A549 (cell line): ENCODE measurements at regions not wholly inside any gene's neighbourhood (a gene's known extent, or its start where the extent isn't known, plus 50 kb on each side); places are given as distances from the start of the nearest gene placed in this dataset.

ENCODE experiments used
- CHD4 ChIP-seq: fragments of 200-600 bp; sonication (generic); IDR thresholded peaks from 2 replicates; pipeline ENCODE4 v1.6.1; 2016; ENCODE audit warnings: antibody characterized with exemption, mild to moderate bottlenecking, borderline replicate concordance
- TF ChIP-seq, protein P1 (sequence below): fragments of 200-600 bp; sonication (generic); IDR thresholded peaks from 2 replicates; pipeline ENCODE4 v1.6.1; 2016; ENCODE audit warnings: antibody characterized with exemption, mild to moderate bottlenecking, moderate library complexity

DNA sequence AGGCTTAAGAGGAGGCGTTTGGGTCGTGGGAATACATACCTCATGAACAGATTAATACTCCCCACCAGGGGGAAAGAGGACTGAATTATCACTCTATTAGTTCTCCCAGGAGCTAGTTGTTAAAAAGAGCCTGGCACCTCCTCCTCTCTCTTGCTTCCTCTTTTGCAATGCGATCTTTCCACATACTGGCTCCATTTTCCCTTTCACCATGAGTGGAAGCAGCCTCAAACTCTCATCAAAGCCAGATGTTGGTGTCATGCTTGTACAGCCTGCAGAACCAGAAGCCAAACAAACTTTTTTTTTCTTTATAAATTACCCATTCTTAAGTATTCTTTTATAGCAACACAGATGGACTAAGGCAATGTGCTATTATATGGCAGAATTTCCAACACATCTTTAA is 258.5 kb downstream of the FAM76B start:
- no peak for TF ChIP-seq CHD4
- TF ChIP-seq, protein P1, sequence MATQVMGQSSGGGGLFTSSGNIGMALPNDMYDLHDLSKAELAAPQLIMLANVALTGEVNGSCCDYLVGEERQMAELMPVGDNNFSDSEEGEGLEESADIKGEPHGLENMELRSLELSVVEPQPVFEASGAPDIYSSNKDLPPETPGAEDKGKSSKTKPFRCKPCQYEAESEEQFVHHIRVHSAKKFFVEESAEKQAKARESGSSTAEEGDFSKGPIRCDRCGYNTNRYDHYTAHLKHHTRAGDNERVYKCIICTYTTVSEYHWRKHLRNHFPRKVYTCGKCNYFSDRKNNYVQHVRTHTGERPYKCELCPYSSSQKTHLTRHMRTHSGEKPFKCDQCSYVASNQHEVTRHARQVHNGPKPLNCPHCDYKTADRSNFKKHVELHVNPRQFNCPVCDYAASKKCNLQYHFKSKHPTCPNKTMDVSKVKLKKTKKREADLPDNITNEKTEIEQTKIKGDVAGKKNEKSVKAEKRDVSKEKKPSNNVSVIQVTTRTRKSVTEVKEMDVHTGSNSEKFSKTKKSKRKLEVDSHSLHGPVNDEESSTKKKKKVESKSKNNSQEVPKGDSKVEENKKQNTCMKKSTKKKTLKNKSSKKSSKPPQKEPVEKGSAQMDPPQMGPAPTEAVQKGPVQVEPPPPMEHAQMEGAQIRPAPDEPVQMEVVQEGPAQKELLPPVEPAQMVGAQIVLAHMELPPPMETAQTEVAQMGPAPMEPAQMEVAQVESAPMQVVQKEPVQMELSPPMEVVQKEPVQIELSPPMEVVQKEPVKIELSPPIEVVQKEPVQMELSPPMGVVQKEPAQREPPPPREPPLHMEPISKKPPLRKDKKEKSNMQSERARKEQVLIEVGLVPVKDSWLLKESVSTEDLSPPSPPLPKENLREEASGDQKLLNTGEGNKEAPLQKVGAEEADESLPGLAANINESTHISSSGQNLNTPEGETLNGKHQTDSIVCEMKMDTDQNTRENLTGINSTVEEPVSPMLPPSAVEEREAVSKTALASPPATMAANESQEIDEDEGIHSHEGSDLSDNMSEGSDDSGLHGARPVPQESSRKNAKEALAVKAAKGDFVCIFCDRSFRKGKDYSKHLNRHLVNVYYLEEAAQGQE: no peak
